B cell (primary cell): ENCODE measurements at regions not wholly inside any gene's neighbourhood (a gene's known extent, or its start where the extent isn't known, plus 50 kb on each side); places are given as distances from the start of the nearest gene placed in this dataset.

ENCODE experiments used
- ATAC-seq: fragments of 200-7000 bp; cut with Tn5 transposase; one replicate; pipeline ENCODE4 v1.10.0; 2021; ENCODE audit warnings: low read depth, mild to moderate bottlenecking, moderate number of reproducible peaks, moderate library complexity
- CTCF ChIA-PET: fragments of 350-600 bp; sonication (Branson Sonifier 250); formaldehyde crosslinking; loops from one replicate; lab custom pipeline; 2021; ENCODE audit warnings: antibody characterized with exemption, inconsistent platforms; lab: Charles Lee
- POLR2A ChIA-PET: fragments of 350-600 bp; sonication (Branson Sonifier 250); formaldehyde crosslinking; loops from one replicate; lab custom pipeline; 2021; ENCODE audit warnings: antibody characterized with exemption; lab: Charles Lee
- DNase-seq: peaks from one replicate; pipeline ENCODE4 v3.0.0; 2013
- H2AFZ ChIP-seq: 2 replicates; pipeline ENCODE4 v1.6.1; 2012; ENCODE audit warnings: mild to moderate bottlenecking, low read depth, low read length; ENCODE audit not compliant: insufficient read depth, poor library complexity, severe bottlenecking
- H3K27ac ChIP-seq, 2 donors: 1 replicate in 1 of 2; 2 replicates in 1 of 2; pipeline ENCODE4 v1.5.1; 2012 to 2013; ENCODE audit warnings: low read length in 2 of 2, mild to moderate bottlenecking in 2 of 2, moderate library complexity in 1 of 2
- H3K27me3 ChIP-seq, 4 experiments: fragments of 200-600 bp in 1 of 4; sonication (generic) in 1 of 4; replicated peaks in 1 of 4; 1 replicate in 2 of 4; 2 replicates in 2 of 4; pipeline versions ENCODE4 v1.6.1 to v1.7.0; 2013 to 2016; ENCODE audit warnings: low read length in 3 of 4, mild to moderate bottlenecking in 2 of 4, mixed read lengths in 1 of 4, moderate library complexity in 1 of 4; ENCODE audit not compliant: insufficient read depth in 4 of 4, control insufficient read depth in 3 of 4; ENCODE audit errors: control extremely low read depth in 1 of 4
- H3K36me3 ChIP-seq, 2 experiments: replicated peaks in 1 of 2; 1 replicate in 1 of 2; 2 replicates in 1 of 2; pipeline versions ENCODE4 v1.6.1 to v1.7.1; 2013; ENCODE audit warnings: low read length in 1 of 2; ENCODE audit not compliant: insufficient read depth in 2 of 2, control insufficient read depth in 1 of 2; ENCODE audit errors: control extremely low read depth in 1 of 2, extremely low read depth in 1 of 2
- H3K4me1 ChIP-seq, 2 donors: fragments of 200-600 bp in 1 of 2; sonication (generic) in 1 of 2; 1 replicate in 1 of 2; 2 replicates in 1 of 2; pipeline versions ENCODE4 v1.5.1 to v1.6.1; 2013 to 2017; ENCODE audit warnings: low read length in 2 of 2; ENCODE audit not compliant: control insufficient read depth in 2 of 2, insufficient read depth in 2 of 2
- H3K4me2 ChIP-seq: replicated peaks from 2 replicates; pipeline ENCODE3; 2012; ENCODE audit warnings: mild to moderate bottlenecking, low read depth, low read length; ENCODE audit not compliant: poor library complexity, severe bottlenecking
- H3K4me3 ChIP-seq, 5 experiments: fragments of 200-600 bp in 1 of 5; sonication (generic) in 1 of 5; 1 replicate in 3 of 5; 2 replicates in 2 of 5; pipeline versions ENCODE4 v1.5.1 to v1.7.0; 2011 to 2016; ENCODE audit warnings: low read length in 4 of 5, mild to moderate bottlenecking in 4 of 5, low read depth in 2 of 5, control low read depth in 1 of 5, moderate library complexity in 1 of 5; ENCODE audit not compliant: insufficient read depth in 1 of 5; ENCODE audit errors: control extremely low read depth in 1 of 5, extremely low read depth in 1 of 5
- H3K79me2 ChIP-seq: fragments of 200-600 bp; sonication (generic); one replicate; pipeline ENCODE4 v1.6.0; 2016; ENCODE audit warnings: low read length; ENCODE audit not compliant: control insufficient read depth, insufficient read depth
- H3K9ac ChIP-seq: fragments of 200-600 bp; sonication (generic); 2 replicates; pipeline ENCODE4 v1.6.1; 2017; ENCODE audit warnings: mild to moderate bottlenecking, low read length, moderate library complexity
- H3K9me3 ChIP-seq, 3 donors: one replicate each; pipeline versions ENCODE4 v1.6.1 to v1.7.1; 2013; ENCODE audit warnings: low read length in 2 of 3; ENCODE audit not compliant: control insufficient read depth in 2 of 3, insufficient read depth in 1 of 3; ENCODE audit errors: control extremely low read depth in 1 of 3
- H4K20me1 ChIP-seq: 2 replicates; pipeline ENCODE4 v1.6.0; 2012; ENCODE audit warnings: mild to moderate bottlenecking, low read length; ENCODE audit not compliant: insufficient read depth, control insufficient read depth, poor library complexity, severe bottlenecking
- H3K27ac Mint-ChIP-seq: one replicate; pipeline ENCODE4 v1.8.0; 2021; ENCODE audit warnings: mixed read lengths
- H3K27me3 Mint-ChIP-seq: one replicate; pipeline ENCODE4 v1.8.0; 2021; ENCODE audit warnings: mixed read lengths
- H3K4me1 Mint-ChIP-seq: one replicate; pipeline ENCODE4 v1.8.0; 2021; ENCODE audit warnings: mixed read lengths
- H3K4me3 Mint-ChIP-seq: one replicate; pipeline ENCODE4 v1.8.0; 2021; ENCODE audit warnings: mixed read lengths
- H3K9me3 Mint-ChIP-seq: one replicate; pipeline ENCODE4 v1.8.0; 2022; ENCODE audit warnings: mixed read lengths; ENCODE audit not compliant: insufficient read depth
- CTCF ChIP-seq: fragments of 200-600 bp; IDR thresholded peaks from one replicate; pipeline ENCODE4 v1.8.0; 2022; ENCODE audit warnings: antibody characterized with exemption, mild to moderate bottlenecking
- EZH2 ChIP-seq: IDR thresholded peaks from 2 replicates; pipeline ENCODE4 v1.6.1; 2012; ENCODE audit warnings: borderline replicate concordance, low read depth, mild to moderate bottlenecking, moderate library complexity, low read length; ENCODE audit not compliant: insufficient read depth, poor library complexity, severe bottlenecking
- WGBS: methylation state at CpG from one replicate; pipeline ENCODE4 v1.1.5; 2013; ENCODE audit warnings: missing lambda C conversion rate; ENCODE audit not compliant: insufficient coverage; 5-methylcytosine and 5-hydroxymethylcytosine counted together
- intact Hi-C: fragments of 100-400 bp; cut with micrococcal nuclease; formaldehyde crosslinking; loops from one replicate; pipeline ENCODE4 v1.10.0; 2022

DNA sequence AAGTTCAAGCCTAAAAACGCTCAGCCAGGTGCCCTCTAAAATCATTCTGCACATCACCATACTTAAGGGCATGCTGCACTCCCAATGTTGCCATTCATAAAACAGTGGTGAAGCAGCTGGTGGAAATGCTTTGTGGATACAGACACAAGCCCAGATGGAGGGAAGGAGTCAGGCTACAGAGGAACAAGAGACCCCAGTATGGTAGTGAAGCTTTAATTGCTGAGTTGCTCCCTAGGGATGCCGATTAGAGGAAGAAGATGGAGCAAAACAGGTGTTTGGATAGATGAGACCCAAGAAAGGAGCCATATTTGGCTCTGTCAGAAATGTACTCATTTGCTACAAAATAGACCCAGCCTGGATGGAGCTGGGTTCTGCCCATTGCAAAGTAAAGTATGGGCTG is 230.5 kb downstream of the NSG2 start:
- ATAC-seq (no peak), DNase-seq (no peak)
- H3K27me3 ChIP-seq = no peaks in the 10 kb centered on the region
- H3K4me2 ChIP-seq = no peak overlapping the region
- no peaks in the 10 kb centered on the region for H3K4me1 ChIP-seq
- Mint-ChIP-seq H3K27ac (no peak overlapping the region), H3K27me3 (no peaks in the 10 kb centered on the region), H3K4me3 (no peak overlapping the region), H3K9me3 (no peaks in the 10 kb centered on the region), H3K4me1 (no peaks in the 10 kb centered on the region)
- ChIA-PET CTCF (no interaction called here), POLR2A (no interaction called here)
- no peak overlapping the region for H3K4me3 ChIP-seq
- no peak overlapping the region for H3K27ac ChIP-seq
- H3K9me3 ChIP-seq = peaks cover 0 to 2% (median 0%) of the 10 kb centered on the region in 3 donors
- H2AFZ ChIP-seq = no peak overlapping the region
- H3K36me3 ChIP-seq = no peaks in the 10 kb centered on the region
- 92% methylated on average over 1 of the region's 2 CpGs for WGBS
- intact Hi-C loops = no loop called here
- H3K9ac ChIP-seq = no peak overlapping the region
- no peaks in the 10 kb centered on the region for H3K79me2 ChIP-seq
- no peak for TF ChIP-seq EZH2
- no peak for TF ChIP-seq CTCF
- H4K20me1 ChIP-seq = no peaks in the 10 kb centered on the region

- H3K9me3 ChIP-seq = peaks cover 0 to 4% (median 0%) of the 10 kb centered on the region in 3 donors
- H3K9ac ChIP-seq = no peak overlapping the region
- TF ChIP-seq EZH2 = no peak
- TF ChIP-seq CTCF = no peak
- ChIA-PET POLR2A (no interaction called here), CTCF (no interaction called here)
- 88% methylated on average over 2 of the region's 4 CpGs for WGBS
- H3K36me3 ChIP-seq = no peaks in the 10 kb centered on the region
- no peak overlapping the region for H3K4me2 ChIP-seq
- Mint-ChIP-seq H3K27ac (no peak overlapping the region), H3K4me1 (no peaks in the 10 kb centered on the region), H3K27me3 (peaks cover 9% of the 10 kb centered on the region), H3K4me3 (no peak overlapping the region), H3K9me3 (no peaks in the 10 kb centered on the region)
- no peak overlapping the region for H2AFZ ChIP-seq
- no peaks in the 10 kb centered on the region for H4K20me1 ChIP-seq
- no peak overlapping the region for H3K27ac ChIP-seq
- intact Hi-C loops = no loop called here
- no peaks in the 10 kb centered on the region for H3K27me3 ChIP-seq
- ATAC-seq = no peak
- no peak for DNase-seq
- H3K4me1 ChIP-seq = no peaks in the 10 kb centered on the region
- H3K79me2 ChIP-seq = no peaks in the 10 kb centered on the region
- no peak overlapping the region for H3K4me3 ChIP-seq
These were observed 235.7 kb downstream of the NSG2 start for GRCh38 chr5:174281089-174281760.
